Prostate gland (tissue), 2 donors: ENCODE measurements at regions not wholly inside any gene's neighbourhood (a gene's known extent, or its start where the extent isn't known, plus 50 kb on each side); places are given as distances from the start of the nearest gene placed in this dataset.

ENCODE experiments used
- POLR2A ChIP-seq: fragments of 450-650 bp; IDR thresholded peaks from one replicate; pipeline ENCODE4 v1.6.1; 2016; ENCODE audit warnings: antibody characterized with exemption, mild to moderate bottlenecking
- POLR2AphosphoS5 ChIP-seq: sonication (generic); formaldehyde crosslinking; IDR thresholded peaks from one replicate; pipeline ENCODE4 v1.6.1; 2017; ENCODE audit warnings: antibody characterized with exemption
- TF ChIP-seq, protein P1 (sequence below), 4 experiments: fragments of 200-600 bp in 2 of 4; fragments of 450-650 bp in 2 of 4; sonication (generic) in 2 of 4; IDR thresholded peaks; 1 replicate in 3 of 4; 2 replicates in 1 of 4; pipeline ENCODE4 v1.5.1; 2016 to 2019; ENCODE audit warnings: antibody characterized with exemption in 4 of 4, mild to moderate bottlenecking in 2 of 4, moderate library complexity in 2 of 4

DNA sequence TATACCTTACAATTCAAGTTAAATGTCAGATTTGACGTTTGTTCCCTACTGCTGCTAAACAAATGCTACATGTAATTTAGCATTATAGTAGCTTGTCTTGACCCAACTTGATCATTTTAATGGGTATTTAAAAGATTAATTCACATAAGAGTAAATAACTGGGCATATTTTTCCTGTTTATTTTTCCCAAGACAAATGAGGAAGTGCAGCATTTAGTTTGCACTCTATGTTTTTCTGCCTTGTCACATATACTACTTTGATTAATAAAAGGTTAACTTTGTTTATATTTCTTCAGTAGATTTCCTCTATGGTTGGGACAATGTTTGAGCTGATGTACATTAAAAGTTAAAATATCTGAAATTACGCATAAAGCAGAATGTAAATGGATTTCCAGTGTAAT, 641.8 kb downstream of the PRR16 start:
- TF ChIP-seq POLR2A (no peak), POLR2AphosphoS5 (no peak)
- TF ChIP-seq, protein P1, sequence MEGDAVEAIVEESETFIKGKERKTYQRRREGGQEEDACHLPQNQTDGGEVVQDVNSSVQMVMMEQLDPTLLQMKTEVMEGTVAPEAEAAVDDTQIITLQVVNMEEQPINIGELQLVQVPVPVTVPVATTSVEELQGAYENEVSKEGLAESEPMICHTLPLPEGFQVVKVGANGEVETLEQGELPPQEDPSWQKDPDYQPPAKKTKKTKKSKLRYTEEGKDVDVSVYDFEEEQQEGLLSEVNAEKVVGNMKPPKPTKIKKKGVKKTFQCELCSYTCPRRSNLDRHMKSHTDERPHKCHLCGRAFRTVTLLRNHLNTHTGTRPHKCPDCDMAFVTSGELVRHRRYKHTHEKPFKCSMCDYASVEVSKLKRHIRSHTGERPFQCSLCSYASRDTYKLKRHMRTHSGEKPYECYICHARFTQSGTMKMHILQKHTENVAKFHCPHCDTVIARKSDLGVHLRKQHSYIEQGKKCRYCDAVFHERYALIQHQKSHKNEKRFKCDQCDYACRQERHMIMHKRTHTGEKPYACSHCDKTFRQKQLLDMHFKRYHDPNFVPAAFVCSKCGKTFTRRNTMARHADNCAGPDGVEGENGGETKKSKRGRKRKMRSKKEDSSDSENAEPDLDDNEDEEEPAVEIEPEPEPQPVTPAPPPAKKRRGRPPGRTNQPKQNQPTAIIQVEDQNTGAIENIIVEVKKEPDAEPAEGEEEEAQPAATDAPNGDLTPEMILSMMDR (IDR thresholded peaks at IDR 0.05) = no peak
